ENCODE measurements at regions not wholly inside any gene's neighbourhood (a gene's known extent, or its start where the extent isn't known, plus 50 kb on each side); places are given as distances from the start of the nearest gene placed in this dataset.

DNA sequence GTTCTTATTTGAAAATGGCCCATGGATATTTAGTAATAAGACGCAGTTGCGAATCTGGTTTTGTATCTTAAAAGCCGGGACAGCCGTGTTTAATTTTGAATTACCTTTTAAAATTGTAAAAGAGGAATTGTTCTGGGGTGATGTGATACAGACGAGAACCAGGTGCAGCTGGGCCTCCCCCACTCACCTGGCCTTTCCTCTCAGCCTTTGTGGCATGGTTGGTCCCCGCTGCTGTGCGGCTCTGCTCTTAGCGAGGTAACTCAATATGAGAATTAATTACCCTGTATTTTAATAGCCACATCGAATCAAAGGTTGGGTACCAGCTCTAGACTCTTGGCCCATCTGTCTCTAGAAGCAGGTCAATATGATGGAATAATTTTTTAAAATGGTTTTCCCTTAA is 56.5 kb upstream of the DACT2 start:
- TF ChIP-seq EGR1 (conservative IDR thresholded peaks at IDR 0.05) (no peak), ELK3 (CRISPR knock-in tag; IDR thresholded peaks at IDR 0.05) (no peak), TAF7 (tag; IDR thresholded peaks at IDR 0.05) (no peak), TAF1 (IDR thresholded peaks at IDR 0.05; ENCODE audit: control insufficient read depth, extremely low read depth, insufficient read depth, low read length, severe bottlenecking) (no peak), ZNF239 (CRISPR knock-in tag; IDR thresholded peaks at IDR 0.05) (no peak)
- TF ChIP-seq, protein P1, sequence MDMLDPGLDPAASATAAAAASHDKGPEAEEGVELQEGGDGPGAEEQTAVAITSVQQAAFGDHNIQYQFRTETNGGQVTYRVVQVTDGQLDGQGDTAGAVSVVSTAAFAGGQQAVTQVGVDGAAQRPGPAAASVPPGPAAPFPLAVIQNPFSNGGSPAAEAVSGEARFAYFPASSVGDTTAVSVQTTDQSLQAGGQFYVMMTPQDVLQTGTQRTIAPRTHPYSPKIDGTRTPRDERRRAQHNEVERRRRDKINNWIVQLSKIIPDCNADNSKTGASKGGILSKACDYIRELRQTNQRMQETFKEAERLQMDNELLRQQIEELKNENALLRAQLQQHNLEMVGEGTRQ (CRISPR knock-in tag; IDR thresholded peaks at IDR 0.05) = no peak
- TF ChIP-seq, protein P2, sequence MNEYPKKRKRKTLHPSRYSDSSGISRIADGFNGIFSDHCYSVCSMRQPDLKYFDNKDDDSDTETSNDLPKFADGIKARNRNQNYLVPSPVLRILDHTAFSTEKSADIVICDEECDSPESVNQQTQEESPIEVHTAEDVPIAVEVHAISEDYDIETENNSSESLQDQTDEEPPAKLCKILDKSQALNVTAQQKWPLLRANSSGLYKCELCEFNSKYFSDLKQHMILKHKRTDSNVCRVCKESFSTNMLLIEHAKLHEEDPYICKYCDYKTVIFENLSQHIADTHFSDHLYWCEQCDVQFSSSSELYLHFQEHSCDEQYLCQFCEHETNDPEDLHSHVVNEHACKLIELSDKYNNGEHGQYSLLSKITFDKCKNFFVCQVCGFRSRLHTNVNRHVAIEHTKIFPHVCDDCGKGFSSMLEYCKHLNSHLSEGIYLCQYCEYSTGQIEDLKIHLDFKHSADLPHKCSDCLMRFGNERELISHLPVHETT (CRISPR knock-in tag; conservative IDR thresholded peaks at IDR 0.05 in 1 of 2, IDR thresholded peaks at IDR 0.05 in 1 of 2) = no peak
